Activated CD8-positive, alpha-beta T cell treated with anti-CD3 and anti-CD28 coated beads for 36 hours (primary cell): ENCODE measurements at regions not wholly inside any gene's neighbourhood (a gene's known extent, or its start where the extent isn't known, plus 50 kb on each side); places are given as distances from the start of the nearest gene placed in this dataset.

Experiments
- ATAC-seq: fragments of 200-7000 bp; cut with Tn5 transposase; one replicate; pipeline ENCODE4 v1.10.0; 2021; ENCODE audit warnings: mild to moderate bottlenecking, moderate library complexity
- CTCF ChIA-PET: fragments of 350-600 bp; sonication (Branson Sonifier 250); formaldehyde crosslinking; loops from one replicate; lab custom pipeline; 2021; ENCODE audit warnings: antibody characterized with exemption; lab: Charles Lee
- POLR2A ChIA-PET: fragments of 350-600 bp; sonication (Branson Sonifier 250); formaldehyde crosslinking; loops from one replicate; lab custom pipeline; 2021; ENCODE audit warnings: antibody characterized with exemption; lab: Charles Lee
- DNase-seq: peaks from one replicate; pipeline ENCODE4 v3.0.0-alpha.2; 2020
- H3K27ac Mint-ChIP-seq: one replicate; pipeline ENCODE4 v1.8.0; 2021; ENCODE audit warnings: mild to moderate bottlenecking, mixed read lengths
- H3K27me3 Mint-ChIP-seq: one replicate; pipeline ENCODE4 v1.8.0; 2021; ENCODE audit warnings: mixed read lengths
- H3K36me3 Mint-ChIP-seq: one replicate; pipeline ENCODE4 v1.8.0; 2021; ENCODE audit warnings: low read depth, mixed read lengths
- H3K4me1 Mint-ChIP-seq: one replicate; pipeline ENCODE4 v1.8.0; 2021; ENCODE audit warnings: low read depth, mixed read lengths
- H3K4me3 Mint-ChIP-seq: one replicate; pipeline ENCODE4 v1.8.0; 2021; ENCODE audit warnings: mild to moderate bottlenecking, moderate library complexity, mixed read lengths
- H3K9me3 Mint-ChIP-seq: one replicate; pipeline ENCODE4 v1.8.0; 2021; ENCODE audit warnings: mixed read lengths
- intact Hi-C: fragments of 100-400 bp; cut with micrococcal nuclease; formaldehyde crosslinking; loops from one replicate; pipeline ENCODE4 v1.10.0; 2022
- TF ChIP-seq, protein P1 (sequence below): fragments of 200-600 bp; IDR thresholded peaks from one replicate; pipeline ENCODE4 v1.8.0; 2022; ENCODE audit warnings: antibody characterized with exemption, mild to moderate bottlenecking

DNA sequence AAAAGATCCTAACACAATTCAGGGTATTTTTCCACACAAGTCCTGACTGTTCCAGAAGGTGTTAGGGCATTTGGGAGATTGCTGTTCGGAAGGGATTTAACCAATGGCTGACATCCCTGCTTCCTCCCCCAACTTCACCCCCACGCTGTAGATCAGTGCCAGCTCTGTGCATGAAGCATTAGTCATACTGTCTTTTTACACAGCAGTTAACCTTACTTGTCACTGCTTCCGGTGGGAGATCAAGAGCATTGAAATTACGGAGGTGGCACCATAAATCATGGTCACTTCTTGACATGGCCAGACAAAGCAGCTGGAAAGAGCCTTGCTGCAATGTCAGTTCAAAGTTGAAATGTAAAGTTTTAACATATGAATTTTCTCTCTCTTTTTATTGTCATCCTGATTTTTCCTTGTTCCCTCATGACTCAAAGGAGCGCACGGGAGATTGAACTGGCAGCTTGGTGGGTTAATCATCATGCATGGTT is 70.2 kb downstream of the HRH4 start:
- Mint-ChIP-seq H3K27ac (no peak overlapping the region), H3K9me3 (no peaks in the 10 kb centered on the region), H3K36me3 (no peaks in the 10 kb centered on the region), H3K4me3 (no peak overlapping the region), H3K4me1 (peaks cover 7% of the 10 kb centered on the region), H3K27me3 (peaks cover 26% of the 10 kb centered on the region)
- TF ChIP-seq, protein P1, sequence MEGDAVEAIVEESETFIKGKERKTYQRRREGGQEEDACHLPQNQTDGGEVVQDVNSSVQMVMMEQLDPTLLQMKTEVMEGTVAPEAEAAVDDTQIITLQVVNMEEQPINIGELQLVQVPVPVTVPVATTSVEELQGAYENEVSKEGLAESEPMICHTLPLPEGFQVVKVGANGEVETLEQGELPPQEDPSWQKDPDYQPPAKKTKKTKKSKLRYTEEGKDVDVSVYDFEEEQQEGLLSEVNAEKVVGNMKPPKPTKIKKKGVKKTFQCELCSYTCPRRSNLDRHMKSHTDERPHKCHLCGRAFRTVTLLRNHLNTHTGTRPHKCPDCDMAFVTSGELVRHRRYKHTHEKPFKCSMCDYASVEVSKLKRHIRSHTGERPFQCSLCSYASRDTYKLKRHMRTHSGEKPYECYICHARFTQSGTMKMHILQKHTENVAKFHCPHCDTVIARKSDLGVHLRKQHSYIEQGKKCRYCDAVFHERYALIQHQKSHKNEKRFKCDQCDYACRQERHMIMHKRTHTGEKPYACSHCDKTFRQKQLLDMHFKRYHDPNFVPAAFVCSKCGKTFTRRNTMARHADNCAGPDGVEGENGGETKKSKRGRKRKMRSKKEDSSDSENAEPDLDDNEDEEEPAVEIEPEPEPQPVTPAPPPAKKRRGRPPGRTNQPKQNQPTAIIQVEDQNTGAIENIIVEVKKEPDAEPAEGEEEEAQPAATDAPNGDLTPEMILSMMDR = no peak
- DNase-seq = peak; percentile 41
- POLR2A ChIA-PET = no interaction called here
- ATAC-seq = peak; percentile 83
- CTCF ChIA-PET = interaction anchor here (0.7 to 2.9 kb wide), 4 partner anchors 9 to 42 kb away, joined by 3 to 11 read pairs (median 4); no protein-coding TSS in a partner anchor
- intact Hi-C loops = no loop called here

DNA sequence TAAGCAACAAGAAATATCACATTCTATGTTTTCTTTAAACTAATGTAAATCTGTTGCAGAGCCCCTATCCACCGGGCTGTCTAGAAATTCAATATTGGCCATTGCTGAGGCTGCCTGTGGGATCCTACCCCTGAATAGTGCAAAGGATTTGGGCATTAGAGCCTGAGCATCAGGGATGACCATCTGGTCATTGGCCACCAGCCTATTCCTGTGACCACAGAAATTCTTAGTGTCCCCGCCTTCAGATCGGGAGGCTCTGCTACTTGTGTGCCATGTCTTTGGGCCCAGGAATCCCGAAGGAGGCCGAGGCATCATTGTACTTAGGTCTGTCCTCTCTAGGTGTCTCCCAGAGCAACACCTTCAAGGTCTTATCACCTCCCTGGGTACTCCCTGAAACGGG is 73.8 kb downstream of the HRH4 start:
- Mint-ChIP-seq H3K9me3 (no peaks in the 10 kb centered on the region), H3K27ac (no peak overlapping the region), H3K4me3 (no peak overlapping the region), H3K4me1 (peaks cover 7% of the 10 kb centered on the region), H3K36me3 (no peaks in the 10 kb centered on the region), H3K27me3 (peaks cover 21% of the 10 kb centered on the region)
- TF ChIP-seq, protein P1 = no peak
- CTCF ChIA-PET = interaction anchor here (1.0 kb wide), 1 partner anchor 20 kb away, joined by 4 read pairs; no protein-coding TSS in a partner anchor
- intact Hi-C loops = no loop called here
- DNase-seq (no peak), ATAC-seq (no peak)
- POLR2A ChIA-PET = no interaction called here

DNA sequence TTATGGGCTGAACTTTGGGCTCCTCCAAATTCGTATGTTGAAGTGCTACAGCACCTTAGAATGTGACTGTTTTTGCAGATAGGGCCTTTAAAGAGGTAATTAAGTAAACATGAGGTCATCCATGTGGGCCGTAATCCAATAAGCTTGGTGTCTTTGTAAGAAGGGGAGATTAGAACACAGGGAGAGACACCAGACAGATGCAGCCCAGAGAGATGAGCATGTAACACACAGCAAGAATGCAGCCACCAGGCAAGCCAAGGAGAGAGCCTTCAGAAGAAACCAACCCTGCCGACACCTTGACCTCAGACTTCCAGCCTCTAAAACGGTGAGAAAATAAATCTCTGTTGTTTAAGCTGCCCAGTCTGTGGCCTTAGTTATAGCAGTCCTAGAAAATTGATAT is 74.3 kb downstream of the HRH4 start:
- ATAC-seq = no peak
- Mint-ChIP-seq H3K4me3 (no peak overlapping the region), H3K27ac (no peak overlapping the region), H3K27me3 (peaks cover 18% of the 10 kb centered on the region), H3K4me1 (peaks cover 7% of the 10 kb centered on the region), H3K9me3 (no peaks in the 10 kb centered on the region), H3K36me3 (no peaks in the 10 kb centered on the region)
- TF ChIP-seq, protein P1 = no peak
- intact Hi-C loops = no loop called here
- no peak for DNase-seq
- POLR2A ChIA-PET = no interaction called here
- CTCF ChIA-PET = interaction anchor here (1.0 kb wide), 1 partner anchor 21 kb away, joined by 4 read pairs; no protein-coding TSS in a partner anchor

DNA sequence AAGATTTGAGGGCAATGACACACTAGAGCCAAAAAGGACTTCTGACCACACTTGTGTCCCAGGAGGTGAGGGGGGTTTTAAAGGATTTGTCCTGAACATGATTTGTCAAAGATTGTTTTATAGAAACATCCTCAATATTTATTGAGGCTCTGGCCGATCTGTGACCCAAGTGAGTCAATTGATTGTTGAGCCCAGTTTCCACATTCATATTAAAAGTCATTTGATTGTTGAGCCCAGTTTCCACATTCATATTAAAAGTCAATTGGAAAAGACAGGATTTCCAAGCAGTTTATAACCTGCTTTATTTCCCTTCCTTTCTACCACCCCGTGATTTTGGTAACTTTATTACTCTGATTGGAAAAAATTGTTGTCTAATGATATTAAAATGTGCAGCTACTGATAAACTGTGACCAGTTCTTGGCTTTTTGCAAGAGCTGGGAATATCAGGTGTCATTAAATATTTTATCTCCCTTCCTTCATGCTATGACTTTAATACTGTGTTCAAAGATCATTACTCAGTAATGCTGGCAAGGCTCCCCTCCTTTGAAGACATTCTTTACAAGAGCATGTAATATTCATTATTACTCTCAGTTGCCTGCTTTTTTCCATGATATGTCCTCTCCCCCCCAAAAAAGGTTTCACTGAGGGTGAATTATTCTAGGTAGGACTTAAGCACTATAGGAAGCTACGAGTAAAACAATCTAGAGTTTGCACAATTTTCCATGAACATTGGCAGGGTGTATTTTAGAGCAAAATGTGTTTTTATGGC is 75.3 kb downstream of the HRH4 start:
- peaks cover 3% of the 10 kb centered on the region for H3K4me1 Mint-ChIP-seq
- intact Hi-C loops = no loop called here
- TF ChIP-seq, protein P1 = no peak
- H3K9me3 Mint-ChIP-seq = no peaks in the 10 kb centered on the region
- no peak for DNase-seq
- H3K36me3 Mint-ChIP-seq = no peaks in the 10 kb centered on the region
- ChIA-PET POLR2A (no interaction called here), CTCF (no interaction called here)
- H3K4me3 Mint-ChIP-seq = no peak overlapping the region
- ATAC-seq = no peak
- H3K27ac Mint-ChIP-seq = no peak overlapping the region
- peaks cover 13% of the 10 kb centered on the region for H3K27me3 Mint-ChIP-seq

DNA sequence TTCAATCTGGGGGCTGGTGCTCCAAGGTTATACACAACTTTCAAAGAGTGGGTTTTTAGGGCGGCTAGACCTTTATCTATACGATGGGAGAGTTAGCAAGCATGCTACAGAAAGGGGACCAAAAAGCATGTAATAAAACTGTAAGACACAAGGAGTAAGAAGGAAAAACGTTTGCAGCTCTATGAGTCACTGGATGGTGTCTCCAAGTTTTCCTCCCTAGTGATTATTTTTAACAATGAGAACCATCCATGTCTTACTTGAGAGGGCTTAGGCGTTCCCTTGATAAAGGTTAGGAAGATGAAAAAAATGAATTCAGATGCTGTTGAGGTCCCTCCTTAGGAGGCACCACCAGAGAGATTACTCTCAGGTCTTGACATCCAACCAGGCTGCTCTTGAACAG is 75.9 kb downstream of the HRH4 start:
- Mint-ChIP-seq H3K4me3 (no peak overlapping the region), H3K27me3 (peaks cover 11% of the 10 kb centered on the region), H3K27ac (no peak overlapping the region), H3K4me1 (no peaks in the 10 kb centered on the region), H3K36me3 (no peaks in the 10 kb centered on the region), H3K9me3 (no peaks in the 10 kb centered on the region)
- CTCF ChIA-PET = interaction anchor here (1.7 kb wide), 1 partner anchor 22 kb away, joined by 4 read pairs; no protein-coding TSS in a partner anchor
- TF ChIP-seq, protein P1 = no peak
- DNase-seq (no peak), ATAC-seq (no peak)
- intact Hi-C loops = no loop called here
- POLR2A ChIA-PET = no interaction called here
